Mesenchymal stem cell (in vitro differentiated cells and primary cell): ENCODE measurements at regions not wholly inside any gene's neighbourhood (a gene's known extent, or its start where the extent isn't known, plus 50 kb on each side); places are given as distances from the start of the nearest gene placed in this dataset.

Source experiments
- DNase-seq: peaks from one replicate; pipeline ENCODE4 v3.0.0-alpha.2; 2013
- H2AFZ ChIP-seq: one replicate; pipeline ENCODE4 v1.6.1; 2013; ENCODE audit warnings: low read depth, mild to moderate bottlenecking, control low read depth, inconsistent platforms, low read length, moderate library complexity
- H2AK5ac ChIP-seq: 2 replicates; pipeline ENCODE4 v1.6.1; 2013; ENCODE audit warnings: low read length, moderate library complexity, mild to moderate bottlenecking, inconsistent platforms; ENCODE audit not compliant: severe bottlenecking
- H2BK120ac ChIP-seq: one replicate; pipeline ENCODE4 v1.6.1; 2013; ENCODE audit warnings: low read depth, mild to moderate bottlenecking, inconsistent platforms, low read length, moderate library complexity
- H2BK12ac ChIP-seq, 2 experiments: one replicate each; pipeline ENCODE4 v1.6.1; 2013; ENCODE audit warnings: inconsistent platforms in 2 of 2, low read length in 2 of 2, mild to moderate bottlenecking in 2 of 2, moderate library complexity in 2 of 2, control low read depth in 1 of 2
- H2BK15ac ChIP-seq: one replicate; pipeline ENCODE4 v1.6.1; 2013; ENCODE audit warnings: mild to moderate bottlenecking, low read depth, inconsistent platforms; ENCODE audit not compliant: poor library complexity, severe bottlenecking
- H2BK5ac ChIP-seq: 2 replicates; pipeline ENCODE4 v1.6.1; 2013; ENCODE audit warnings: low read depth, mild to moderate bottlenecking, low read length, control low read depth, inconsistent platforms; ENCODE audit not compliant: poor library complexity, severe bottlenecking
- H3K14ac ChIP-seq, 2 experiments: one replicate each; pipeline ENCODE4 v1.6.1; 2013; ENCODE audit warnings: inconsistent platforms in 2 of 2, low read length in 2 of 2, control low read depth in 1 of 2, mild to moderate bottlenecking in 1 of 2, moderate library complexity in 1 of 2
- H3K18ac ChIP-seq, 2 experiments: one replicate each; pipeline ENCODE4 v1.6.1; 2013; ENCODE audit warnings: inconsistent platforms in 2 of 2, low read length in 2 of 2, control low read depth in 1 of 2, low read depth in 1 of 2, mild to moderate bottlenecking in 1 of 2
- H3K23ac ChIP-seq, 2 experiments: one replicate each; pipeline ENCODE4 v1.6.1; 2013; ENCODE audit warnings: inconsistent platforms in 2 of 2, low read length in 2 of 2, mild to moderate bottlenecking in 2 of 2, moderate library complexity in 2 of 2, control low read depth in 1 of 2
- H3K27ac ChIP-seq: 2 replicates; pipeline ENCODE4 v1.5.1; 2013; ENCODE audit warnings: mild to moderate bottlenecking, moderate library complexity, low read length, control low read depth, inconsistent platforms; ENCODE audit not compliant: poor library complexity, severe bottlenecking
- H3K27me3 ChIP-seq, 2 experiments: 2 replicates each; pipeline versions ENCODE4 v1.6.1 to v1.7.0; 2013; ENCODE audit warnings: low read length in 2 of 2, mild to moderate bottlenecking in 2 of 2, moderate library complexity in 2 of 2, control low read depth in 1 of 2, inconsistent platforms in 1 of 2; ENCODE audit not compliant: control insufficient read depth in 1 of 2, insufficient read depth in 1 of 2
- H3K36me3 ChIP-seq, 2 experiments: 2 replicates each; pipeline versions ENCODE4 v1.6.1 to v1.7.0; 2013; ENCODE audit warnings: low read length in 2 of 2, control low read depth in 1 of 2, inconsistent platforms in 1 of 2, low read depth in 1 of 2, mild to moderate bottlenecking in 1 of 2; ENCODE audit not compliant: insufficient read depth in 2 of 2, control insufficient read depth in 1 of 2
- H3K4ac ChIP-seq, 2 experiments: one replicate each; pipeline ENCODE4 v1.6.1; 2013; ENCODE audit warnings: inconsistent platforms in 2 of 2, low read length in 2 of 2, mild to moderate bottlenecking in 2 of 2, moderate library complexity in 2 of 2, control low read depth in 1 of 2, low read depth in 1 of 2
- H3K4me1 ChIP-seq: 2 replicates; pipeline ENCODE4 v1.6.1; 2013; ENCODE audit warnings: low read depth, low read length, control low read depth; ENCODE audit not compliant: control insufficient read depth, insufficient read depth
- H3K4me2 ChIP-seq: 2 replicates; pipeline ENCODE4 v1.6.1; 2013; ENCODE audit warnings: low read length, mild to moderate bottlenecking, inconsistent platforms; ENCODE audit not compliant: poor library complexity, severe bottlenecking
- H3K4me3 ChIP-seq, 2 experiments: 2 replicates each; pipeline versions ENCODE4 v1.5.1 to v1.7.0; 2013; ENCODE audit warnings: low read length in 2 of 2, mild to moderate bottlenecking in 2 of 2, control low read depth in 1 of 2, low read depth in 1 of 2; ENCODE audit not compliant: insufficient read depth in 1 of 2
- H3K79me1 ChIP-seq: replicated peaks from 2 replicates; pipeline ENCODE4 v1.6.1; 2013; ENCODE audit warnings: mild to moderate bottlenecking, control low read depth, low read length, inconsistent platforms; ENCODE audit not compliant: poor library complexity, severe bottlenecking
- H3K9ac ChIP-seq: 2 replicates; pipeline ENCODE4 v1.7.0; 2013; ENCODE audit warnings: mild to moderate bottlenecking, low read length, moderate library complexity
- H3K9me3 ChIP-seq: 2 replicates; pipeline ENCODE4 v1.7.0; 2013; ENCODE audit warnings: mild to moderate bottlenecking, low read length; ENCODE audit not compliant: control insufficient read depth
- H4K8ac ChIP-seq: one replicate; pipeline ENCODE4 v1.6.1; 2013; ENCODE audit warnings: inconsistent platforms, mild to moderate bottlenecking, low read length, moderate library complexity
- H4K91ac ChIP-seq: one replicate; pipeline ENCODE4 v1.6.1; 2013; ENCODE audit warnings: mild to moderate bottlenecking, low read length, inconsistent platforms
- WGBS: methylation state at CpG from one replicate; pipeline ENCODE4 v1.1.7; 2013; ENCODE audit warnings: mixed read lengths; 5-methylcytosine and 5-hydroxymethylcytosine counted together

DNA sequence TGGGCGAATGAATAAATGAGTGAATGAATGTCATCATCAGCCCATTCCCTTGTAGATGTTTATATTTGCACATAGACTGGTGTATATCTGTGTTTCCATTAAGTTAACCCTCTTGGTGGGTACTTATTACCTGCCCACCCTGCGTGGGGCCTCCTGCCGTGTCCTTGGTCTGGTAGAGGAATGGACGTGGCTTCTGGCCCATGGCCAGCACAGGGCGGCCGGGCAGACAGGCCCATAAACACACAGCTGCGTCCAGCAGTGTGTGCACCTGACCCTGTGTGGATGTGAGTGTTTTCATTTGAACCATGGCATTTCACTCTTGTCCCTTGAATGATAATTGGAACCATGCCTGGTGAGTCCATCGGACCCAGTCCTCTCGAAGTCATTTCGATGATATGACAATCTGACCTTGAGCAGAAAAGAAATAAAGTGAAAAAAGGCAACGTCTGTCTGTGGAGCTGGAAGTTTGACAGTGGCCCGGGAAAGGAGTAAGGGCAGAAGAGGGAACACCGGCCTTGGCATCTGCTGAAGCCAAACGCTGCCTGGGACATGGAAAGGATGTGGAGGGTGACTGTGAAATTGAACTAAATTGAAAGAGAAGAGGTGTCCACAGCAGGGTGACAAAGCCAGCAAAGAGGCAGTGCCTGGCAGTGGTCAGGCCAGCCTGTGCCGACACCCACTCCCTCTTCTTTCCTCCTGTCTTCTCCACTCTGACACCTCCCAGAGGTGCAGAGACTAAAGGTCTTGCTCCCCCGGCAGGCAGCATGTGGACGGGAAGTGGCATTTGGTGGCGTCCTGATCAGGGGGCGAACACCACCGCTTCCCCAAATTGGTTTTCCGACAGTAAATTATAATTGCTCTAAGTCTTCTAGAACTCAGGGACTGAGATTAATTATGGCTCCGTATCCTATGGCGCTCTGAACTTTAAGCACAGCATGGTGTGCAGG, 199.0 kb upstream of the ZMIZ1 start:
- H3K23ac ChIP-seq = no peak overlapping the region
- H3K36me3 ChIP-seq = no peaks in the 10 kb centered on the region
- no peaks in the 10 kb centered on the region for H3K79me1 ChIP-seq
- no peak overlapping the region for H3K4ac ChIP-seq
- no peak overlapping the region for H4K8ac ChIP-seq
- no peaks in the 10 kb centered on the region for H3K9me3 ChIP-seq
- no peak overlapping the region for H2BK5ac ChIP-seq
- no peak overlapping the region for H2AK5ac ChIP-seq
- peaks cover 0 to 12% of the 10 kb centered on the region in 2 experiments for H3K27me3 ChIP-seq
- H2BK12ac ChIP-seq = no peak overlapping the region
- H3K9ac ChIP-seq = no peak overlapping the region
- H2AFZ ChIP-seq = no peak overlapping the region
- no peak overlapping the region for H3K4me2 ChIP-seq
- H2BK120ac ChIP-seq = no peak overlapping the region
- H3K14ac ChIP-seq = no peak overlapping the region
- no peak overlapping the region for H4K91ac ChIP-seq
- no peak for DNase-seq
- H2BK15ac ChIP-seq = no peak overlapping the region
- H3K4me1 ChIP-seq = no peaks in the 10 kb centered on the region
- H3K18ac ChIP-seq = no peak overlapping the region
- WGBS = 93% methylated on average over 22 of the region's 23 CpGs
- H3K4me3 ChIP-seq = no peak overlapping the region
- no peak overlapping the region for H3K27ac ChIP-seq

DNA sequence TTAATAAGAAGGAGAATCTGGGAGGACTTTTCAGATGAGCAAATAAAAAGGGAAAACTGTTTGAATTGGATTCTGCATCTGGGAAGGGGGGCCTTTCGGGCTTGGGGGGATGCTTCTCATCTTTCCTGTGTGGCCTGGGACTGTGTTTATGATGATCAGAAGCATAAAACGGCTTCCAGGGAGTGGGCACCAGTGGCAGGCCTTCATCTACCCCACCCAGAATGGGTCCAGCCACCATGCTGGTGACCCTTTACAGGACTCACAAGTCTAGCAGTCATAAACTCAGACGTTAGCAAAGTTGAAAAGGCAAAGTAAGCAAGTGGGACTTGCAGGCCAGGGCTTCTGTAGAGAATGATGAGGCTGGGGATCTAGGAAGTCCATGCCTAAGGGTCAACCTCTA, 198.3 kb upstream of the ZMIZ1 start:
- H2AFZ ChIP-seq = no peak overlapping the region
- no peak overlapping the region for H2BK120ac ChIP-seq
- no peak overlapping the region for H3K9ac ChIP-seq
- H3K4me2 ChIP-seq = no peak overlapping the region
- no peak overlapping the region for H3K4ac ChIP-seq
- H3K36me3 ChIP-seq = no peaks in the 10 kb centered on the region
- no peak for DNase-seq
- H3K18ac ChIP-seq = no peak overlapping the region
- H3K4me3 ChIP-seq = no peak overlapping the region
- H3K9me3 ChIP-seq = no peaks in the 10 kb centered on the region
- H2BK12ac ChIP-seq = no peak overlapping the region
- no peak overlapping the region for H4K91ac ChIP-seq
- H2AK5ac ChIP-seq = no peak overlapping the region
- no peak overlapping the region for H4K8ac ChIP-seq
- H3K27me3 ChIP-seq = peaks cover 0 to 8% of the 10 kb centered on the region in 2 experiments
- no peaks in the 10 kb centered on the region for H3K79me1 ChIP-seq
- no peak overlapping the region for H3K23ac ChIP-seq
- H3K14ac ChIP-seq = no peak overlapping the region
- H3K27ac ChIP-seq = no peak overlapping the region
- H2BK5ac ChIP-seq = no peak overlapping the region
- WGBS = 78% methylated on average over 3 of the region's 3 CpGs
- H3K4me1 ChIP-seq = no peaks in the 10 kb centered on the region
- H2BK15ac ChIP-seq = no peak overlapping the region

DNA sequence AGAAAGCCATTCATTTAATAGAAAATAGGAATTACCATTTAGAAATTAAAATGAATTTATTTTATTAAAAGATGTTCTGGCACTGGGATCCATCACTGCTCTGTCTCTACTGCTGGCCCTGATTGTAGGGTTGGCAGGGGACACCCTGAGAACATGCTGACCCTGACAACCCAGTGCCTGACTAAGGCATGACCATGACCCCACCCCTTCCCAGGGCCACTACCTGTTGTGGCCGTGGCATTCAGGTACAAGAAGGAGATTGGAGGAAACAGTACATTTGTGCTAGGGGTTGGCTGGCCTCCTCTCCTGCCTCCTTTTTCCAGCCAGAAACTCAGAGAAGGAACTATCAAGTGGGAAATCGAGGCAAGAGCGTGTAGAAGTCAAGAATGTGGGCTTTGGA, 197.0 kb upstream of the ZMIZ1 start:
- 93% methylated on average over 3 of the region's 3 CpGs for WGBS
- no peak overlapping the region for H2BK5ac ChIP-seq
- no peak overlapping the region for H2BK15ac ChIP-seq
- H4K91ac ChIP-seq = no peak overlapping the region
- H3K4me2 ChIP-seq = no peak overlapping the region
- H2BK120ac ChIP-seq = no peak overlapping the region
- H2BK12ac ChIP-seq = no peak overlapping the region
- no peak overlapping the region for H3K9ac ChIP-seq
- H2AK5ac ChIP-seq = no peak overlapping the region
- no peak overlapping the region for H3K18ac ChIP-seq
- no peaks in the 10 kb centered on the region for H3K9me3 ChIP-seq
- H3K36me3 ChIP-seq = no peaks in the 10 kb centered on the region
- no peak overlapping the region for H3K23ac ChIP-seq
- no peak overlapping the region for H3K27ac ChIP-seq
- no peaks in the 10 kb centered on the region for H3K79me1 ChIP-seq
- no peak overlapping the region for H3K4ac ChIP-seq
- peaks cover 0 to 10% of the 10 kb centered on the region in 2 experiments for H3K27me3 ChIP-seq
- no peak overlapping the region for H3K14ac ChIP-seq
- no peak overlapping the region for H2AFZ ChIP-seq
- H3K4me1 ChIP-seq = no peaks in the 10 kb centered on the region
- no peak overlapping the region for H4K8ac ChIP-seq
- DNase-seq = no peak
- H3K4me3 ChIP-seq = no peak overlapping the region

- DNase-seq = no peak
- 98% methylated on average over 3 of the region's 5 CpGs for WGBS
- no peak overlapping the region for H3K4ac ChIP-seq
Observed at GRCh38 chr10:78873413-78873812, 195.4 kb upstream of the ZMIZ1 start.

More at GRCh38 chr10:78873413-78873812, 195.4 kb upstream of the ZMIZ1 start:
- Histone ChIP-seq H2AFZ (no peak overlapping the region), H3K14ac (no peak overlapping the region), H4K8ac (no peak overlapping the region), H3K36me3 (no peaks in the 10 kb centered on the region), H3K9me3 (peaks cover 8% of the 10 kb centered on the region), H3K9ac (no peak overlapping the region), H2BK12ac (no peak overlapping the region), H2BK5ac (no peak overlapping the region), H4K91ac (no peak overlapping the region), H3K27me3 (peaks cover 0 to 10% of the 10 kb centered on the region in 2 experiments), H3K18ac (no peak overlapping the region), H3K23ac (no peak overlapping the region), H3K4me2 (no peak overlapping the region), H3K27ac (no peak overlapping the region), H2BK15ac (no peak overlapping the region), H2AK5ac (no peak overlapping the region), H3K4me3 (no peak overlapping the region), H3K4me1 (no peaks in the 10 kb centered on the region), H3K79me1 (no peaks in the 10 kb centered on the region), H2BK120ac (no peak overlapping the region)
